IMR-90 (cell line): ENCODE measurements at regions not wholly inside any gene's neighbourhood (a gene's known extent, or its start where the extent isn't known, plus 50 kb on each side); places are given as distances from the start of the nearest gene placed in this dataset.

Experiments used
- BHLHE40 ChIP-seq: fragments of 150-350 bp; IDR thresholded peaks from 2 replicates; pipeline ENCODE4 v1.6.1; 2016; ENCODE audit warnings: mild to moderate bottlenecking, low read depth, low read length
- CEBPB ChIP-seq: IDR thresholded peaks from 2 replicates; pipeline ENCODE4 v1.6.1; 2012; ENCODE audit warnings: low read depth, low read length, improper control_type of control experiment
- CHD1 ChIP-seq: IDR thresholded peaks from 2 replicates; pipeline ENCODE4 v1.6.1; 2012; ENCODE audit warnings: low read depth, low read length, improper control_type of control experiment
- CTCF ChIP-seq: conservative IDR thresholded peaks from 2 replicates; pipeline ENCODE4 v1.5.1; 2012; ENCODE audit warnings: mild to moderate bottlenecking, low read depth, low read length, improper control_type of control experiment
- FOS ChIP-seq: fragments of 150-350 bp; IDR thresholded peaks from 2 replicates; pipeline ENCODE4 v1.6.1; 2016; ENCODE audit warnings: low read depth, low read length
- MAFK ChIP-seq: IDR thresholded peaks from 2 replicates; pipeline ENCODE4 v1.6.1; 2012; ENCODE audit warnings: low read depth, low read length, improper control_type of control experiment
- MAZ ChIP-seq: IDR thresholded peaks from 2 replicates; pipeline ENCODE4 v1.6.1; 2012; ENCODE audit warnings: low read depth, mild to moderate bottlenecking, low read length, improper control_type of control experiment, moderate library complexity, borderline replicate concordance
- MXI1 ChIP-seq: IDR thresholded peaks from 2 replicates; pipeline ENCODE4 v1.6.1; 2012; ENCODE audit warnings: low read depth, mild to moderate bottlenecking, low read length, moderate library complexity, borderline replicate concordance
- POLR2A ChIP-seq: IDR thresholded peaks from 2 replicates; pipeline ENCODE4 v1.6.1; 2012; ENCODE audit warnings: mild to moderate bottlenecking, low read depth, low read length
- RAD21 ChIP-seq: IDR thresholded peaks from 2 replicates; pipeline ENCODE4 v1.6.1; 2012; ENCODE audit warnings: low read length, improper control_type of control experiment
- RFX5 ChIP-seq: IDR thresholded peaks from 2 replicates; pipeline ENCODE4 v1.8.0; 2012; ENCODE audit warnings: low read depth, mild to moderate bottlenecking, low read length, moderate library complexity
- TF ChIP-seq, protein P1 (sequence below): fragments of 150-350 bp; IDR thresholded peaks from 2 replicates; pipeline ENCODE4 v1.6.1; 2016; ENCODE audit warnings: low read depth, mild to moderate bottlenecking, low read length, moderate library complexity, borderline replicate concordance
- TF ChIP-seq, protein P2 (sequence below): fragments of 150-350 bp; IDR thresholded peaks from 2 replicates; pipeline ENCODE4 v1.6.1; 2017; ENCODE audit warnings: mild to moderate bottlenecking, antibody characterized with exemption, low read length, low read depth

DNA sequence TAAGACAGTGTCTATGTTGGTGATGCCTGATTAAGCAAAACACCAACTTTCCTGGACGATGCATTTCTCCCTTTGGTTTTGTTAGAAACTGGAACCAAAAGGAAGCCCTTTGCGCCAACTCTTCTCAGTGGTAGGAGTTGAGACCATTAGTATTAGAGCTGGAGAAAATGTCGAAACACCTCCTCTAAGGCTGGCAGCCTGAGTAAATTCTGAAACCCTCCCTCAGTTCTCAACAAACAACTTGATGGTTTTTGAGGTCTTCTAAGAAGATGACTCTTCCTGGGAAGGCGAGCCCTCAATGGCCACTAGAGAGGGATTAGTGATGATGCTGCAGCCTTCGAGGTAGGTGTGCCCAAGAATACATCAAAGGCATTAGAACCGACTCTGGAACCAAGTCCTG lies 78.4 kb upstream of the CCN6 start:
- TF ChIP-seq CTCF = no peak
- no peak for TF ChIP-seq MAFK
- no peak for TF ChIP-seq POLR2A
- TF ChIP-seq FOS = no peak
- no peak for TF ChIP-seq RAD21
- TF ChIP-seq, protein P1, sequence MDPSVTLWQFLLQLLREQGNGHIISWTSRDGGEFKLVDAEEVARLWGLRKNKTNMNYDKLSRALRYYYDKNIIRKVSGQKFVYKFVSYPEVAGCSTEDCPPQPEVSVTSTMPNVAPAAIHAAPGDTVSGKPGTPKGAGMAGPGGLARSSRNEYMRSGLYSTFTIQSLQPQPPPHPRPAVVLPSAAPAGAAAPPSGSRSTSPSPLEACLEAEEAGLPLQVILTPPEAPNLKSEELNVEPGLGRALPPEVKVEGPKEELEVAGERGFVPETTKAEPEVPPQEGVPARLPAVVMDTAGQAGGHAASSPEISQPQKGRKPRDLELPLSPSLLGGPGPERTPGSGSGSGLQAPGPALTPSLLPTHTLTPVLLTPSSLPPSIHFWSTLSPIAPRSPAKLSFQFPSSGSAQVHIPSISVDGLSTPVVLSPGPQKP = no peak
- TF ChIP-seq MXI1 = no peak
- no peak for TF ChIP-seq MAZ
- no peak for TF ChIP-seq CEBPB
- TF ChIP-seq, protein P2, sequence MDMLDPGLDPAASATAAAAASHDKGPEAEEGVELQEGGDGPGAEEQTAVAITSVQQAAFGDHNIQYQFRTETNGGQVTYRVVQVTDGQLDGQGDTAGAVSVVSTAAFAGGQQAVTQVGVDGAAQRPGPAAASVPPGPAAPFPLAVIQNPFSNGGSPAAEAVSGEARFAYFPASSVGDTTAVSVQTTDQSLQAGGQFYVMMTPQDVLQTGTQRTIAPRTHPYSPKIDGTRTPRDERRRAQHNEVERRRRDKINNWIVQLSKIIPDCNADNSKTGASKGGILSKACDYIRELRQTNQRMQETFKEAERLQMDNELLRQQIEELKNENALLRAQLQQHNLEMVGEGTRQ = no peak
- TF ChIP-seq CHD1 = no peak
- TF ChIP-seq RFX5 = no peak
- TF ChIP-seq BHLHE40 = no peak
